ENCODE measurements at regions not wholly inside any gene's neighbourhood (a gene's known extent, or its start where the extent isn't known, plus 50 kb on each side); places are given as distances from the start of the nearest gene placed in this dataset.

DNA sequence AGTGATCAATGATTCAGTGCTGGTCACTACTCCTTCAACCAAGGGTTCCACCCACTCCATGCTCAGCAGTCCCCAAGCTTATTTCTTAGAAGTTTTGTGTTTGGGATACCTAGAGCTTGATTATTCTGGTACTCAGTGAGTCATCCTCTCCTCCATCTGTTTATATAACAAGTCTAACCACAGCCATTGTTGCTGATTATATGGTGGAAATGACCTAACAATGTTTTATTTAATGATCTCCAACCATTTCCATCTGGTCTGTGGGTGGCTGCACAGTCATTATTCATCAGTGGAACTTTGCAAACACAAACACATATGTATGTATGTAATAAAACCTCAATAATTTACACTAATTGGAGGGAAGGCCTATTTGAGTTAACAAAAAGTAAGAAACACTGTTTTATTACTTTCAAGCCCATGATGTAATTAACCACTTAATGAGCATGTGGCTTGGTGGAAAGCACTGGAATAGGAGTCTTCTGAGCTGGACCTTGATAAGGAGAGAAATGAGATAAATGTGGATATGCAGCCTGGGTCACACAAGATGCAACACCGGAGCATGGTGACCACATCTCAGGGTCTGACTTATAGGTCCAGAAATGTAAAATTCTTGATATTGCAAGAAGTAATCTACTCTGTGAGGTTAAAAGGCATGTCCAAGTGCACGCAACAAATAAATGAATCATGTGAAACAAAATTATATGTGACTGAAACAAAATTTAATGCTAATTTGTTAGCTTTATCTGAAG is 99.0 kb upstream of the WLS start:
- DNase-seq (ENCODE audit: low read depth), result peak; percentile 75

GRCh38 chr1:68330391-68330790 is 98.1 kb upstream of the WLS start:
- DNase-seq (ENCODE audit: low read depth), result no peak

DNA sequence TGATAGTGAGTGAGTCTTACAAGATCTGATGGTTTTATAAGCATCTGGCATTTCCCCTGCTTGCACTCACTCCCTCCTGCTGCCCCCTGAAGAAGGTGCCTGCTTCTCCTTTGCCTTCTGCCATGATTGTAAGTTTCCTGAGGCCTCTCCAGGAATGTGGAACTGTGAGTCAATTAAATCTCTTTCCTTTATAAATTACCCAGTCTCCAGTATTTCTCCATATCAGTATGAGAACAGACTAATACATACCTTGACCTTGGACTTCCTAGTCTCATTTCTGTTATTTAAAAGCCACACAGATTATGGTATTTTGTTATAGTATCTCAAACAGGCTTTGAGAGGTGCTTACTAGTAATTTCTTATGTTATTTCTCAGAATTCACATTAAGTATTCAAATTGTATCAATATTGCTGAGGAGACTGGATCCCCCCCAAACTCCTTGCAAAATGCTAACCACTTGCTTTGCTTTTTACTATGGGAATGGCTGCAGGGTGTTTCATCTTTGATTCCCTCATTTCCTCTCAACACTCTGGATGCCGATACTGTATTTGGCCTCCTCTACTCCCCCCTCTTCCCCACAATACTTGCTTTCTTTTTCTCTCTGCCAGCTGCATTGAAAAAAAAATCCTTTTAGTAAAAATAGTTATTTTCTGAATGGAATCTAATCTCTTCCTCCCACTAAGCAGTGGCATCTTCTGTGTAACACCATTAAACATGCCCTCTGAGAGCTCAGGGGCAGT is 96.9 kb upstream of the WLS start:
- DNase-seq (ENCODE audit: low read depth), result no peak

- peak; percentile 34 for DNase-seq (ENCODE audit: low read depth)
These were observed 96.2 kb upstream of the WLS start for GRCh38 chr1:68328490-68328889.

- DNase-seq (ENCODE audit: low read depth), result peak; percentile 73
These were observed 95.1 kb upstream of the WLS start for GRCh38 chr1:68327414-68327813.

DNA sequence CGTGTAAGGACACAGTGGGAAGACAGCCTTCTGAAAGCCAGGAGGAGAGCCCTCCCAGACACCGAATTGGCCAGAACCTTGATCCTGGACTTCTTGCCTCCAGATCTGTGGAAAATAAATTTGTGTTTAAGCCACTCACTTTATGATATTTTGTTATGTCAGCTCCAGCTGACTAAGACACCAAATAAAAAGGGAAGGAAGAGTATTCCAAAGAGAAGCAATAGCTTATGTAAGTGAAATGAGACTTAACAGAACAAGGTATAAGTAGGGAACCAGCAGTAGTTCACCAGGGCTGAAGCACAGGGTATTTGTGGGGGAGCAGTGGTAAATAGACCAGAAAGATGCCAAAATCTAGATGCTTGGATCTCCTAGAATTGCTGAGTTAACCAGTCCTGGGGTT is 94.2 kb upstream of the WLS start:
- no peak for DNase-seq (ENCODE audit: low read depth)

DNA sequence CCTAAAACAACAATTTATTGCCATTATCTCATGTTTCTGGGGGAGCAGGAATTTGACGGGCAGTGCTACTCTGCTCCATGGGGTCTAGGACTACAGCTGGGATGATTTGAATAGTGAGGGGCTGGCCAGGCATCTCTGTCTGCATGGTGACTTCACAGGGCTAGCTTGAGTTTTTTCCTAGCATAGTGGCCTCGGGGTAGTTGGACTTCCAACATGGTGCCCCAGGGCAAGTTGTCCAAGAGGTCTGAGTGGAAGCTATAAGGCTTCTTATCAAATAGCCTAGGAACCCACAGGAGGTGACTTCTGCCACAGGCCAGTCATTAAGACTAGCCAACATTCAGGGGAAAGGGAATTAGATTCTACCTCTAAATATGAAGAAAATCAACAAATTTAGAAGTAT is 92.0 kb upstream of the WLS start:
- no peak for DNase-seq (ENCODE audit: low read depth)

DNA sequence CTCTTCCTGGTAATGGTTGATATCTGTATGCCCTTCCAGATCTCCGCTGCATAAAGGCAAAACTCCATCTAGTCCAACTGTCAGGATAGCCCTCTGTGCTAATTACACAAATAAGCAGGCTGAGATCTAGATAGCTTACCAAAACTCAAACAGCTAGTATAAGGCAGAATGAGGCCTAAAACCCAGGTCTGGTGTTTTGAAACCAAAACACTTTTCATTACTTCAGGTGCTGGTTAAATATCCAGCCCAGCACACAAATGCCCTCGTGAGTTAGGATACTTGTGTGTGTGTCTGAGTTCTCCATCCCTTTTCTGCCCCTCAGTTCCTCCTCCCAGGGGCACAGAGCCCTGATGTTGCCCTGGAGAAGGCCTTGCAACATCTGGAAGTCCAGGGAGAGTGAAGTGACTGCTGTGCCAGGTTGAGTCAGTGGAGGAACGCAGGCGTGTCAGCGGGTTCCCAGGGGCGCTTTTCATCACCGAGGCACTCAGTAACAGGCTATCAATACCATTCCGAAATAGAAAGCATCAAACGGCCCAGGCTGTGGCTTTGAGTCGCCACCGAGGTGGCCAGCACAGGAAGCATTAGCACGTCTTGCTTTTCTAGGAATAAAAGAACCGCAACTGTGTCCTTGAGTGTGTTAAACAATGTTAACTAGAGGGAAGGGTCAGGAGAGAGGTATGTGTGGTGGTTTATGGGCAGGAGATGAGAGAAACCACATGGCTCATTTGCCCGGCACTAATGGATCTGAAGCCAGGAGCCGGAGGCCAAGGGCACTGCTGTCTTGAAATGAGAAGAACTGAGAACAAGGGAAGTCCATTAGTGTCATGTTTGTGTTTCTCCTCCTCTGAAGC is 90.7 kb upstream of the WLS start:
- peak; percentile 85 for DNase-seq (ENCODE audit: low read depth)

GRCh38 chr1:68322096-68322495 is 89.8 kb upstream of the WLS start:
- DNase-seq (ENCODE audit: low read depth), result no peak

- peak; percentile 73 for DNase-seq (ENCODE audit: low read depth)
These were observed 88.9 kb upstream of the WLS start for GRCh38 chr1:68321084-68321685.

GRCh38 chr1:68320349-68320748 is 88.0 kb upstream of the WLS start:
- DNase-seq (ENCODE audit: low read depth), result no peak

DNA sequence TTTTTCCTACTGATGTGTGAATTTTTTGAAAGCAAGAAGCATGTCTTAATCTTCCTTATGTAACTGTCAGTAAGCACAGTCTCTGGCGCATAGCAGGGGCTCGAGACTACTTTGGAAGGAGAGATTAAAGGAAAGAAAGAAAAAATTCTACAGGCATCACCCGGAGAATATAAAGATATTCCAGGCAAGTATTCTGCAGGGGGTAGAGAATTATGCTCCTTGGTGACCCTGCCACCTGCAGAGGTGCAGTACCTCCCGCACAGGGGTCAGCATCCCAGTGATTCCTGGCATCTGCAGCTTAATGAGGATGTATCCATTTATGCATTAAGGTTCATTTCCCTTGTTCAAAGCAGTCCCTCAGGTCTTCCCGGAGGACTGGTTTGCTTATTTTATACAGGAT is 87.6 kb upstream of the WLS start:
- DNase-seq (ENCODE audit: low read depth), result no peak

DNA sequence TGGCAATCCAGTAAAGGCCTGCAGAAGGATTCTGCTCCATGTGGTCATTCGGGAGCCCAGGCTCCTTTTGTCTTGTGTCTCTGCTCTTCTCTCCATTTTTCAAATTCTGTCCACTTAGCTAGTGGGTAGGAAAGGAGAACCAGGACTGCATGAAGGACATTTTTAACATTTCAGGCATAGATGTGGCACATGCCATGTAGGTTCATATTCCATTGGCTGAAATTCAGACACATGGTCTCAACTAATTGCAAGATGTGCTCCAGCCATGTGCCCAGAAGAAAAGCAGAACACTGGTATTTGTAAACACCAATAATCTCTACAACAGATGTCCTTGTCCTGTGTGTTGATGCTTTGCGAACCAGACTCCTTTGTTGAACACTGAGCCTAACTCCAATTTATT is 85.2 kb upstream of the WLS start:
- DNase-seq (ENCODE audit: low read depth), result peak; percentile 81

DNA sequence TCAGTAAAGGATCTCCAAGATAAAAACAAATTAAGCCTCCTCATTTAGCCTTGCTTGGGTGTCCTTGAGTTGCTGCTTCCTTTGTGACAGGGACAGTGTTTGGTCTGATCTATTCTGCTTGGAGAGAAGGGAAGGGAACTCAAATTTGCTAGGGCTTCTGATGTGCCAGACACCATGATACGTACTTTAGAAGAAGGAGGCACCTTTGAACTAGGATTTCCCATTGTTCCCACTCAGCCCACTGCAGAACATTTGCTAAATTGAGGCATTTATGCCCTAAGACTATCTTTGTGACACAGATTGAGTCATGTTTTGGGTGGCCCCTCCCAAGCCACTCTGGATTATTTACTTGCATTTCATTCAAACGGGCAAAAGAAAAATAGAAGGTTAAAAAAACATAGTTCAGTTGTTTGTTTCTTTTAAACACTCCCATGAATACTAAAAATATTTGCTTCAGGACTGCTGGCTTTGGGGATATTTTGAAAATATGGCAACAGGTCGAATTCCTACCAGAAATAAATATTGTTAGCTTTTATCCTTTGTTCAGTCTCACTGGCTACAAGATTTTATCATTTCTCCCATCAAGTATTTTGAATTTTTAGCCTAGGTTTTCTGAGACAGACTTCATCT is 81.9 kb upstream of the WLS start:
- no peak for DNase-seq (ENCODE audit: low read depth)

- DNase-seq (ENCODE audit: low read depth), result no peak
These were observed 81.4 kb upstream of the WLS start for GRCh38 chr1:68313735-68314134.

- DNase-seq (ENCODE audit: low read depth), result no peak
These were observed 75.7 kb upstream of the WLS start for GRCh38 chr1:68308034-68308433.

DNA sequence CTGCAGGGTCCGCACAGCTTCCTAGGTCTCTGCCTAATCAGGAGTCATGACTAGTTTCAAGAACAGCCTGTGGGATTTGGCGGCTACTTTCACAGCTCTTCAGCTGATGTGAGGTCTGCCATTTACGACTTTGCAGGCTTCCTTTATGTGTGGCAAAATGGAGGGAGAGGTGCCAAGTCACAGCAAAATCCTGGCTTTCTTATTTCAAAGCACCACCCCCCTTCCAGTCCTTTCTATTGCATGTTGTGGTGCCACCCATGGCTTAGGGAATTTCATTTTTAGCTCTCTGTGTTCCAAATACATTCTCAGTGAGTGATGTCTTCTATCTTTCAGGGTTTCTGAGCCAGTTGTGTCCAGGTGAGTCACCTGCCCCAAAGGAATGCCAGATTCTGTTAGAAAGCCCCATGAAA is 75.1 kb upstream of the WLS start:
- DNase-seq (ENCODE audit: low read depth), result no peak

GRCh38 chr1:68301471-68302001 is 69.2 kb upstream of the WLS start:
- peak; percentile 18 for DNase-seq (ENCODE audit: low read depth)

DNA sequence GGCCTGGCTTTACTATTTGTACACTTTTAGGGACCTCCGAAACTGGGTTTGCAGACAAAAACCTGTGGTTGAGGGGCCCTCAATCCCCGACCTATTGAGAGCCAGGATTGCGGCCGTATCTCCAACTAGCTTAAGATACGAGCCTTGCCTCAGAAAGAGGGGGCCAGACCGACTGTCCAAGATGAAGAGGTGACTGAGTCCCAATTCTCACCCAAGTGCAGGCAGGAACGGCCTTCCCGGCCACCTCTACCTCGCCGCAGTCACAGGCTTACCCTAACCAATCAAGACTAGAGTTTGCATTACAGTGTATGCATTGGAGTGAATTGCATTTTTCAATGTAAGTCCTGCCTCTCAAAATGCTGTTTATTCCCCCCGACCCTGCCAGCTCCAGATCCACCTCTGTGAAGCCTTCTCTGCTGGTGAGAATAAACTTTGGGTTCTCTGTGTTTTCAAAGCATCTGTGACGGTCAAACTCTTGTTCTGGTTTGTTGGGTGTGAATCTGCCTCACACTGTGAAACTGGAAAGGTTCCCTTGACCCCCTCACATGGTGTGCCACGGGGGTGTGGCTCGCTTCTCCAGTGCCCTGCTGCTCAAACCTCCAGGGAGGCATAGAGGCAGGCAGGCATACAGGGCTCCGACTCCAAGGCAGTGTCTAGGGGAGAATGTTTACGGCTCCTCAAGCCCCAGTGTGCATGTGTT is 62.2 kb upstream of the WLS start:
- no peak for DNase-seq (ENCODE audit: low read depth)

- peak; percentile 66 for DNase-seq (ENCODE audit: low read depth)
These were observed 61.5 kb upstream of the WLS start for GRCh38 chr1:68293609-68294366.
